ENCODE measurements at regions not wholly inside any gene's neighbourhood (a gene's known extent, or its start where the extent isn't known, plus 50 kb on each side); places are given as distances from the start of the nearest gene placed in this dataset.

GRCh38 chr2:234804704-234805103 lies 147.1 kb upstream of the SH3BP4 start (continued):
- TF ChIP-seq CHD7 (IDR thresholded peaks at IDR 0.05; ENCODE audit: insufficient replicate concordance, low read length) (no peak), SAP30 (IDR thresholded peaks at IDR 0.05; ENCODE audit: insufficient read depth, insufficient replicate concordance, low read length) (no peak), TCF12 (IDR thresholded peaks at IDR 0.05; ENCODE audit: low read depth, low read length) (no peak), RAD21 (IDR thresholded peaks at IDR 0.05 in 1 of 2, conservative IDR thresholded peaks at IDR 0.05 in 1 of 2; ENCODE audit: low read depth in 2 of 2, low read length in 2 of 2) (no peak), GABPA (IDR thresholded peaks at IDR 0.05; ENCODE audit: borderline replicate concordance, insufficient read depth, low read length) (no peak), TAF7 (optimal IDR thresholded peaks at IDR 0.05; ENCODE audit: borderline replicate concordance, low read depth, low read length) (no peak), CTBP2 (IDR thresholded peaks at IDR 0.05; ENCODE audit: borderline replicate concordance, insufficient read depth, insufficient read length, low read length) (no peak), MAFK (IDR thresholded peaks at IDR 0.05; ENCODE audit: low read depth, low read length) (no peak)
- TF ChIP-seq, protein P1, sequence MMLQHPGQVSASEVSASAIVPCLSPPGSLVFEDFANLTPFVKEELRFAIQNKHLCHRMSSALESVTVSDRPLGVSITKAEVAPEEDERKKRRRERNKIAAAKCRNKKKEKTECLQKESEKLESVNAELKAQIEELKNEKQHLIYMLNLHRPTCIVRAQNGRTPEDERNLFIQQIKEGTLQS (IDR thresholded peaks at IDR 0.05; ENCODE audit: insufficient read depth, low read depth, low read length), result no peak
